ENCODE measurements at regions not wholly inside any gene's neighbourhood (a gene's known extent, or its start where the extent isn't known, plus 50 kb on each side); places are given as distances from the start of the nearest gene placed in this dataset.

DNA sequence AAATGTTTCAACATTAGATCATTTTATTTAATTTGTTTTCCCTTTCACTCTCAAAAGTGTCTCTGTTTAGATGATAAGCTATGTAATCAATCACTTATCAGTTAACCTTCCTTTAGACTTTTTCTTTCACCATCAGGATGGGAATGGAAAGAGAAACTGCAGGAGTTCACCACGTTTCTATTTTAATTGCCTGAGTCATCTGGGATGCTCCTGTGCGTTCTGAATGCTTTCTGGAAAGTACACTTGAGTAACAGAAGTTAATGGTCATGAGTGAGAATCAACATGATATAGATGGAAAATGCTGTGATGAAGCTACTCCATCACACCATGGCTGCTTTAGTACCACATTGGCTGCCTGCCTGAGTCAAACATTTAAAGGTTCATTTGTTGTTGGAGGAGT lies 783.3 kb upstream of the CDH9 start:
- no peak overlapping the region for H3K27ac ChIP-seq
- TF ChIP-seq, protein P1, sequence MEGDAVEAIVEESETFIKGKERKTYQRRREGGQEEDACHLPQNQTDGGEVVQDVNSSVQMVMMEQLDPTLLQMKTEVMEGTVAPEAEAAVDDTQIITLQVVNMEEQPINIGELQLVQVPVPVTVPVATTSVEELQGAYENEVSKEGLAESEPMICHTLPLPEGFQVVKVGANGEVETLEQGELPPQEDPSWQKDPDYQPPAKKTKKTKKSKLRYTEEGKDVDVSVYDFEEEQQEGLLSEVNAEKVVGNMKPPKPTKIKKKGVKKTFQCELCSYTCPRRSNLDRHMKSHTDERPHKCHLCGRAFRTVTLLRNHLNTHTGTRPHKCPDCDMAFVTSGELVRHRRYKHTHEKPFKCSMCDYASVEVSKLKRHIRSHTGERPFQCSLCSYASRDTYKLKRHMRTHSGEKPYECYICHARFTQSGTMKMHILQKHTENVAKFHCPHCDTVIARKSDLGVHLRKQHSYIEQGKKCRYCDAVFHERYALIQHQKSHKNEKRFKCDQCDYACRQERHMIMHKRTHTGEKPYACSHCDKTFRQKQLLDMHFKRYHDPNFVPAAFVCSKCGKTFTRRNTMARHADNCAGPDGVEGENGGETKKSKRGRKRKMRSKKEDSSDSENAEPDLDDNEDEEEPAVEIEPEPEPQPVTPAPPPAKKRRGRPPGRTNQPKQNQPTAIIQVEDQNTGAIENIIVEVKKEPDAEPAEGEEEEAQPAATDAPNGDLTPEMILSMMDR (conservative IDR thresholded peaks at IDR 0.05) = no peak

DNA sequence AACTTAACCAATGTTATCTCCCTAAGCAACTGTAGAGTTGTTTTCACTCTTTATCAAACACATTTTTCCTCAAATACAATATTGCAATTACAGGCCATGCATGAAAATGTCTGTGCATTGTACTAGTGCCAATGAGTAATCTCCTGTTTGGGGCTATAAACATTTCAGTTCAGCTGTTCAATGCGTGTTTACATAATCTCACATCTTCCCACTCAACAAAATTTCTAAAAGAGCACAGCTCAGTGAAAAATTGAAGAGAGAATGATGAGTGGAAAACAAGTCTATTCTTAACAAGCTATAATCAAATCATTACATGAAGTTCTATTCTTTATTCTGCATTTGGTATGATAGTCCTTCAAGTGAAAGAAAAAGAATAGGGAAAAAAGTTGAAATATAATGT lies 780.5 kb upstream of the CDH9 start:
- TF ChIP-seq, protein P1 (conservative IDR thresholded peaks at IDR 0.05) = no peak
- no peak overlapping the region for H3K27ac ChIP-seq

DNA sequence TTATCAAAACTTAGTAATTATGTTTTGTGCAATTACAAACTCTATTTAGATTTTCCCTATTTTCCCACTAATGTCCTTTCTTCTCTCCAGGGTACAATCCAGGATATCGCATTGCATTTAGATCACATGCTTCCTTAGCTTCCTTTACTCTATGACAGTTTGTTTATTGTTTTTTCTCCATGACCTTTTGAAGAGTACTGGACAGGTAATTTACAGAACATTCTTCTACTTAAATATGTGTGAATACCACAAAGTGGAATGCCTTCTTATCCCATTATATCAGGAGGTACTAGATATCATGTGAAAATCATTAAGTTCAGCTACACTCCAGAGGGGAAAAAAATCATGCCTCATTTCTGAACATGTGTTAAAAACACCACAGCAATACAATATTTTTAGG lies 776.6 kb upstream of the CDH9 start:
- H3K27ac ChIP-seq = no peak overlapping the region
- TF ChIP-seq, protein P1 (conservative IDR thresholded peaks at IDR 0.05) = no peak

DNA sequence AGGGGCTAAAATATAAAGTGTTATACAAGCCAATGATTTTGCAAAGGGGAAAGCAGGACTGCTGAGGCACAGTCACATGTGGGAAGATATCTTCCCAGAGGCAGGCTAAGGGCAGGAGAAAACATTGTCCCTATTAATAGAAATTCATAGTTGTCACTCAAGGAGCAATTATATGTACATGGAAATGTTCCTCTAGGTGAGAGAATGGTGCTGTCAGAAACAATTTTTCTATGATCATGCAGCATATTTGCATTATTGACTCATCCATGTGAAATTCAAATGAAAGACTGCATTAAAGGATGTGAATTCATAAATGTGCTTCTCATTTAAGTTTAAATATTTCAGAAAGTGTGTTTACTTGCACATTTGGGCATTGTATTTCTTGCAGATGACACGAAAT lies 775.9 kb upstream of the CDH9 start:
- no peak overlapping the region for H3K27ac ChIP-seq
- TF ChIP-seq, protein P1 (conservative IDR thresholded peaks at IDR 0.05) = no peak

DNA sequence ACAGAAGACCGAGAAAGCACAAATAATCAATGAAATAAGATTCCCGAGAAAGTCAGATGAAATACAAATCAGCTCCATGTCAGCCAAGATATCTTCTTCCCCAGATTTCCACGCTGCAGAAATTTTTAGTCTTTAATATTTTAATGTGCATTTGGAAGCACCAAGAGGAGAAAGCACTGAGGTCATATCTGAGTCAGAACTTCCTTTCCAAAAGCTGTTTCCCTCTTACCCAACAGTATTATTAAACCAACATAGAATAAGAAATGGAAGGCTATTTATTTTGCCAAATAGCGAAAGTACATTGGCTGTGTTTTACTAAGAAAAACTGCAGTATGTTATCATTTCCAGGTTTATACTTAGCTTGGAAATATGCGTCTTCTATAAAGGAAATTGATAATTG lies 772.1 kb upstream of the CDH9 start:
- H3K27ac ChIP-seq = no peak overlapping the region
- TF ChIP-seq, protein P1 (conservative IDR thresholded peaks at IDR 0.05) = no peak

DNA sequence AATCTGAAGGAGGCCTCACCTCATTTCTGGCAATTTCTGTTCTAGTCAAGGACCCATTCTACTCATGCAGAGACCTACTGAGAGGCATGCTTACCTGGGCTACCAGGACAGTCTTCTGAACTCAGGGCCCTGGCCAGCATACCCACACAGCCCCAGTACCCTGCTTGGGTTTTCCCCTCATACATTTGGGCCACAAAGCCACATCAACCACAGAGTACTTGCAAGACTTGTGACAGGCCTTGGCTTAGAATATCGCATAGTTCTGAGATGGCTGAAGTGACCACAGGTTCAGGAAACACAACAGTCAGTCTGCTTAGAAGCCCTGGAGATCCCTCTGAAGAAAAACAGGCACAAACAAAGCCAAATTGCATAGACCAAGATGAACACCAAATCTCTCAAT lies 758.8 kb upstream of the CDH9 start:
- H3K27ac ChIP-seq = no peak overlapping the region
- TF ChIP-seq, protein P1 (conservative IDR thresholded peaks at IDR 0.05) = no peak

DNA sequence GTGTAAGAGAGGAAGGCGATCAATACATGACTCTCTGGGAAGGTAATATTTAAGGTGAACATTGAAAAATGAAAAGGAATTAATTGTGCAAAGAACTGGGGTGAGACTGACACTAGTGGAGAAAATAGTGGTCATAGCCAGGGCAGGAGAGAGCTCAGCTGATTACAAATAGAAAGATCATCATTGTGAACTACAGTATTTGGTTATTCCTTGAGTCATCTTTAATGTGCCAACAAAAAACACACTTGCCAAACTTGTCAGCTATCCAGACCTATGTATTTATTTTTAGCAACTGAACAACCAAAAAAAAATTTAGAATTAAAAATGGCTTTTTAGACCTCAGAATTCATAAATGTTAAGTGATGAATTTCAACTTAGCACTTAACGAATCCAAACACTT lies 749.8 kb upstream of the CDH9 start:
- TF ChIP-seq, protein P1 (conservative IDR thresholded peaks at IDR 0.05) = no peak
- no peak overlapping the region for H3K27ac ChIP-seq

DNA sequence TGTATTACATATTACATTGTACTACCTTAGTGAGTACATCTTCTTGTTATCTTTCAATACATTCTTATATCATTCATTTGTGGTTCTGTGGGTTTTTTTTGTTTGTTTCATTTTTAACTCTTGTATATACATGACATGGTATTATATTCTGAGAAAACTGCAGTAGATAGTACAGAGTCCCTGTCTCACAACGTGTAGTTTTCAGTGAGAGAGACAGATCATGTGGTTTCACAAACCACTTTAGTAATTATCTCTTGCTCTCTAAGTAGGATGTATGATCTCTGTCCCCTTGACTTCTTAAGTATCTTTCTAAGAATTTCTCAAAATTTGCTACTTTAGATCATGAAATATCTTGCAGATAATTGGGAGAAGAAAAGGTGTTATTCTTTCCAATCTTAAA lies 745.9 kb upstream of the CDH9 start:
- no peak overlapping the region for H3K27ac ChIP-seq
- TF ChIP-seq, protein P1 (conservative IDR thresholded peaks at IDR 0.05) = no peak

Data from VCaP (cell line).